H1 (cell line): ENCODE measurements at regions not wholly inside any gene's neighbourhood (a gene's known extent, or its start where the extent isn't known, plus 50 kb on each side); places are given as distances from the start of the nearest gene placed in this dataset.

ENCODE experiments used
- ATF3 ChIP-seq: IDR thresholded peaks from 2 replicates; pipeline ENCODE4 v1.6.1; 2011; ENCODE audit warnings: low read depth, mild to moderate bottlenecking, low read length; ENCODE audit not compliant: insufficient read depth
- BRCA1 ChIP-seq: IDR thresholded peaks from 2 replicates; pipeline ENCODE4 v1.6.1; 2012; ENCODE audit warnings: low read depth, low read length, improper control_type of control experiment
- CHD1 ChIP-seq: IDR thresholded peaks from 2 replicates; pipeline ENCODE4 v1.6.1; 2012; ENCODE audit warnings: low read depth, low read length, improper control_type of control experiment
- CTCF ChIP-seq, 3 experiments: IDR thresholded peaks; 1 replicate in 2 of 3; 2 replicates in 1 of 3; pipeline versions ENCODE4 v1.5.1 to v1.6.1; 2011; ENCODE audit warnings: low read length in 3 of 3, mild to moderate bottlenecking in 3 of 3, inconsistent platforms in 2 of 3, low read depth in 1 of 3, moderate library complexity in 1 of 3; ENCODE audit not compliant: insufficient read depth in 1 of 3; ENCODE audit errors: control extremely low read depth in 1 of 3
- EP300 ChIP-seq, 2 experiments: IDR thresholded peaks; 1 replicate in 1 of 2; 2 replicates in 1 of 2; pipeline ENCODE4 v1.6.1; 2011 to 2012; ENCODE audit warnings: low read depth in 2 of 2, low read length in 2 of 2, mild to moderate bottlenecking in 2 of 2, borderline replicate concordance in 1 of 2, inconsistent platforms in 1 of 2, moderate library complexity in 1 of 2
- EZH2 ChIP-seq: fragments of 200-600 bp; sonication (generic); IDR thresholded peaks from 2 replicates; pipeline ENCODE4 v1.7.1; 2012; ENCODE audit warnings: low read depth, mild to moderate bottlenecking, moderate library complexity, low read length, inconsistent platforms; ENCODE audit not compliant: severe bottlenecking
- POLR2AphosphoS5 ChIP-seq: IDR thresholded peaks from 2 replicates; pipeline ENCODE4 v1.6.1; 2011; ENCODE audit warnings: low read depth, low read length
- POU5F1 ChIP-seq: IDR thresholded peaks from 2 replicates; pipeline ENCODE4 v1.6.1; 2011; ENCODE audit warnings: low read depth, mild to moderate bottlenecking, low read length, moderate library complexity
- RAD21 ChIP-seq, 2 experiments: IDR thresholded peaks in 1 of 2; conservative IDR thresholded peaks in 1 of 2; 2 replicates each; pipeline ENCODE4 v1.6.1; 2011; ENCODE audit warnings: low read depth in 2 of 2, low read length in 2 of 2, improper control_type of control experiment in 1 of 2, inconsistent platforms in 1 of 2, mild to moderate bottlenecking in 1 of 2, moderate library complexity in 1 of 2
- TAF1 ChIP-seq: IDR thresholded peaks from 2 replicates; pipeline ENCODE4 v1.6.1; 2011; ENCODE audit warnings: mild to moderate bottlenecking, low read depth, low read length
- USF2 ChIP-seq: IDR thresholded peaks from 2 replicates; pipeline ENCODE4 v1.6.1; 2011; ENCODE audit warnings: low read length, improper control_type of control experiment
- YY1 ChIP-seq: IDR thresholded peaks from 2 replicates; pipeline ENCODE4 v1.6.1; 2011; ENCODE audit warnings: low read depth, mild to moderate bottlenecking, low read length

GRCh38 chr22:49454726-49455125, 372.9 kb downstream of the BRD1 start:
- no peak for TF ChIP-seq USF2
- TF ChIP-seq TAF1, result no peak
- TF ChIP-seq CTCF (IDR thresholded peaks at IDR 0.05; ENCODE audit: control extremely low read depth in 1 of 3, insufficient read depth in 1 of 3, low read depth in 1 of 3, low read length in 3 of 3), result no peak
- no peak for TF ChIP-seq EZH2
- TF ChIP-seq ATF3, result no peak
- no peak for TF ChIP-seq POLR2AphosphoS5
- no peak for TF ChIP-seq RAD21 (IDR thresholded peaks at IDR 0.05 in 1 of 2, conservative IDR thresholded peaks at IDR 0.05 in 1 of 2; ENCODE audit: low read depth in 2 of 2, low read length in 2 of 2)
- no peak for TF ChIP-seq YY1
- no peak for TF ChIP-seq BRCA1
- TF ChIP-seq EP300 (IDR thresholded peaks at IDR 0.05; ENCODE audit: borderline replicate concordance in 1 of 2, low read depth in 2 of 2, low read length in 2 of 2), result no peak
- no peak for TF ChIP-seq CHD1
- no peak for TF ChIP-seq POU5F1
